Bone marrow (tissue), 2 donors: ENCODE measurements at regions not wholly inside any gene's neighbourhood (a gene's known extent, or its start where the extent isn't known, plus 50 kb on each side); places are given as distances from the start of the nearest gene placed in this dataset.
"Not testable (repeated sequence)": the region's sequence is repeated elsewhere in the genome, so short reads cannot be mapped to it uniquely, and the experiment has no call there.

ENCODE experiments used
- DNase-seq, 2 donors: peaks; one replicate each; lab custom pipeline; 2025; lab: John Stamatoyannopoulos, UW

DNA sequence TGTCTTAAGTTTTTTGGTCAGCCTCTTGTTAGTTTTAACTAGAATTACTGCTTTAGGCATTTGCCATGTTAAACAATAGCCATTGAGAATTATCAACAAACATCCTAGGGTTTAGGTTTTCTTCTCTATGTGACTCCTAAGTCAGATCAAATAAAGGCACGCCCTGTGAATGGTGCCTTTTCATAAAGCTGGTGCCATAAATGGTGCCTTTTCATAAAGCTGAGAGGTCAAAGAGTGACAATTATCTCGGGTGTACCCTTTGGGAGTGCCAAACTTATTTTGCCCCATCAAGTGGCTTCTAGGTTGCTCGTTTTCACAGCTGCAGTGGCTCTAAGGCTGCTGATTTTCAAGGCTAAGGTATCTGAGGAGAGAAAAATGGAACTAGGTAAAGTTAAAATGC lies 391.6 kb downstream of the DMRTA1 start:
- DNase-seq: no peak

DNA sequence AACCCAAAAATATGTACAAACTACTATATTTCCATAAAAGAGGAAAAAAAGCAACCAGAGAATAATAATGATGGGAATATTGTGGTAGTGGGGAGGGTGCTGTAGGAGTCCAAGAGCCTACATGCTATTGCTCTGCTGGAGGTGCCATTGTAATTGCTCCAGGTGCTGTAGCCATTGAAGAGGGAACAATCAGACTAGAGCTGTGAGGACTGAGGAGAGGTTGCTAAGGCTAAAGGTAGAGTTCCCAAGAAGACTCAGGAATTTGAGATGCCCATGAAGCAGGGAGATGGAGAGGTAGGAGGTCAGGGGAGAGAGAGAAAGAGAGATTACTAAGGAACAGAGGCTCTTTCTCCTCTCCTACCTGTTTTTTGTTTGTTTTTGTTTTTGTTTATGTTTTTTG lies 394.0 kb downstream of the DMRTA1 start:
- DNase-seq: no peak

DNA sequence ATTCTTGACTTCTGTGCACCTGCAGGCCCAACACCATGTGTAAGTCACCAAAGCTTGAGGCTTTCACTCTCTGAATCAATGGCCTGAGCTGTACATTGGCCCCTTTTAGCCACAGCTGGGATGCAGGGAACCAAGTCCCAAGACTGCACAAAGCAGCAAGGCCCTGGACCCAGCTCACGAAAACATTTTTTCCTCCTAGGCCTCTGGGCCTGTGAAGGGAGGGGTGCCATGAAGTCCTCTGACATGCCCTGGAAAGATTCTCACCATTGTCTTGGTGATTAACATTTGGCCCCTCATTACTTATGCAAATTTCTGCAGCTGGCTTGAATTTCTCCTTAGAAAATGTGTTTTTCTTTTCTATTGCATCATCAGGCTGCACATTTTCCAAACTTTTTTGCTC lies 398.6 kb downstream of the DMRTA1 start:
- not testable (repeated sequence) for DNase-seq

DNA sequence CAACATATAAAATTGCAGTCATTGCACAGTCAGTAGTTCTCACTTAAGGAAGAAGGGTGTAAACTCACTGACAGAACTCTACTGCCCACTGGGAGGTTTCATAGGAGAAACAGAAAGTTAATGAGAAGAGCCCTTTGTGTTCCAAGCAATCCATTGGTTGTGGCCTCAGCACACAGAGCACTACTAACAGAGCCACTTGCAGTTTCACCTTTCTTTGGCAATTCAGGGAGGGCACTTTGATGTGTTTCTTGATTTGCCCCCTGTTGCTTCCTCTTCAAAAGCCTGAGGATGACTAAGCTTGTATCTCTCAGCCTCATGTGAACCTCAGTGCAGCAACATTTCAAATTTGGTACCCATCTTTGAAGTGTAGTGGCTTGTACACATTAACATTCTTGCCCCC lies 409.4 kb downstream of the DMRTA1 start:
- DNase-seq: no peak

DNA sequence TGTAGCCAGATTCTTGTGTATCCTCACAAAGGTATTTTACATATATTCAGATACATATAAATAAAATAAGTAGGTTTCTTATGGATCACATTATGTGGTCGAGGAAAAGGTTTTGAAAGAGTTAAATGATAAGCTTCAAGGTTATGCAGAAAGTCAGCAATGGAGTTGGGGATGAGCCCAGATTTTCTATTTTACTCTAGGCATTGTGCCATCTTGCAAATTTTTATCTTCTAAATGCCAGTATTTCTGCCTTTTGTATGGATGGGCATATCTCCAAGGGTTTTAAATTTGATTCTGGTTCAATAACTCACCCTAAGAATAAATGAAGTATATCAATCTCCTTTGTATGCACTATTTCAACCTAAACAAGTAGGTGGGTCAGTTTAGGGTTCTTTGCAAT lies 410.7 kb downstream of the DMRTA1 start:
- DNase-seq: no peak

DNA sequence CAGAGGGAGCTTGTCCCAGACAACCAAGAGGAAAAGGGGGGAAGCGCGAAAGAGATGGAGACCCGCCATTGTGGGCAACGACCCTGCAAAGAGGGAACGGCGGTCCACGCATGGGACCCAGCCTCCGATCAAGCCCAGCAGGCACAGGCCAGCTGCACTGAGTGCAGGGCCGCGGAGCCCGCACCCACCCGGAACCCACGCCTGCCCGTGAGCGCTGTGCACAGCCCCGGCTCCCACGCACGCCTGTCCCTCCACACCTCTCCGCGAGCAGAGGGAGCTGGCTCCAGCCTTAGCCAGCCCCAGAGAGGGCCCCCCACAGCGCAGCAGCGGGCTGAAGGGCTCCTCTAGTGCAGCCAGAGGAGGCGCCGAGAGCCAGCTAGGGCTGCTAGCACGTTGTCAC lies 416.5 kb downstream of the DMRTA1 start:
- DNase-seq: no peak

DNA sequence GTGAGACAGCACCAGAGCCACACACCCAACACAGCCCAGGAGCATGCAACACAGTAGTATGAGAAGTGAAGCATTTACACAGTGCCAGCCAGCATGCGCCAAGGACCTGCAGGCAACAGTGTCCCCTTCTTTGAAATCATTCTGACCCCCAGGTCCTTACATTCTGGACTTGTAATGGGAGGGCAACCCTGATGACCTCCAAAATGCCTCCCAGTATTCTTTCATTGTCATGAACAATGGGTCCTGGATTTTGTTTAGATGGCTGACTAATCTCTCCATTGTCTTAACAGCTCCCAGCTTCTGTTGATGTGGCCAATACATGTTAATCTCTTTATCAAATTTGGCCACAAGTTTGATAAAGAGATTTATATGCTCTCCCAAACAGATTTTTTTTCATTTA lies 417.1 kb downstream of the DMRTA1 start:
- DNase-seq: no peak

DNA sequence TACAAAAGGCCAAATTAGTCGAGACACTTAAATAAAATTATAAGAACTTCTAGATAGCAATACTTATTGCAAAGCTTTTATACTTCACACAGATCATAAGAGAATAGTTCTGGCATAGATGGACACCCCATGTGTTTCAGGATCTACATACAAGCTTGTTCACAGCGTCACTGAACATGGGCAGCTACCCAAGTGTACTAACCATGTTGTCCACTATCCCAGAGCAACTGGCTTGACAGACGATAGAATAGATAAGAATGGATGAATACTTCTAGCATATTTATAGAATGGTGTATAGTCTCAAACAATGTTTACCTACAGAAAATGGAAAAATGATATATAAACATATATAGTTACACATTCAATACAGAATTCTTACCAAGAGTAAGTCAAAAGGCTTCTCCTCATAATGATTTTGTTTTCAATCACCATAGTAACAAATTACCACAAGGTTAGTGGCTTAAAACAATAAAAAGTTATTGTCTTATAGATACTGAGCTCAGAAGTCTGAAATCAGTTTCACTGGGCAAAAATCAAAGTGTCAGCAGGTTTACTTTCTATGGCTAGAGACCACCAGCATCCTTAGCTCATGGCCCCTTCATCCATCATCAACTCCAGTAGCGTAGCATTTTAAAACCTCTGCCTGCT lies 446.7 kb downstream of the DMRTA1 start:
- no peak for DNase-seq

DNA sequence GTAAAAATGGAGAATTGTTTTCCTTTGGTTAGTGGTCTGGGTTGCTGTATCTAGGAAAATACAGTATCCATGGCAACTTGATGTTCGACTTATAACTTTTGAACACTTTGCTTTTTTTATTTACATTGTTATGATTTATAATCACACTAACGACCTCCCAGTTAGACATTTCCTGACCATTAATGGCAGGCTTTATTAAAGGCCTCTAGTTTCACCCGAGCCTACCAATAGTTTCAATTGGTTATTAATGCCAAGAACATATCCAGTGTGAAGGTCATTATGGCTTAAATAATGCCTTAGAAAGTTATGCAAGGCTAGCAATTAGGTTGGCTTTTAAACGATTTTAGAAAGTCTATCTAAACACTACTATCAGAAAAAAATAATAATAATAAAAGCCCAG lies 452.0 kb downstream of the DMRTA1 start:
- DNase-seq: no peak

DNA sequence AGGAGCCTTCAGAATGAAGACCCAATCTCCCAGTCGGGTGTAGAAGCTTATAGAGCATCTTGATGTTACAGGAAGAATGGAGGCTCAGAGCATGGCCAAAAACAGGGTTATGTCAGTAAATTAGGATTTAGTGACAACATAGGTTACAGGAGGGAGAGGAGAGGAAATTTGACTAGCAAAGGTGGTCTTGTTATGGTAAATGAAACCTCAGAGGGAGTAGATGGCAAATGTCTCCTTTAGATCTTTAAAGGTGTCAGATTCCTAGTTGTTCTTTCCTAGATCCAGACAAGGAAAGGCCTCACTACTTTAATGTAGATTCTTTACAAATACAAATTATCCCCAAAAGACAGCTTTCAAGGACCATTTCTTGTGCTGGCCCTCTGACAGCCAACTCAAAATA lies 465.0 kb downstream of the DMRTA1 start:
- no peak for DNase-seq

DNA sequence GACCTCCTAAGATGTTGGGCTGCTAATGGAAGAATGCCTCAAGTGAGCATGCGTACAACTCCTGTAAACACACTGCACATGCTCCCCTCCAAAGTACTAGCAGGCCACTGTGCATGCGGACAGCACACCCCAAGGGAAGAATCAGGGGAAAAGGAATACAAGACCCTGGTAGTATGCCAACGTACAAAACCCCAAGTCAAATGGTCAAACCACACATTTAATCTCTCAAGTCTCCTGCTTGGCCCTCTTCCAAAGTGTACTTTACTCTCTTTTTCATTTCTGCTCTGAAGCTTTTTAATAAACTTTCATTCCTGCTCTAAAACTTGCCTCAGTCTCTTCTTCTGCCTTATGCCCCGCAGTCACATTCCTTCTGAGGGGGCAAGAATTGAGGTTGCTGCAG lies 466.4 kb downstream of the DMRTA1 start:
- no peak for DNase-seq

DNA sequence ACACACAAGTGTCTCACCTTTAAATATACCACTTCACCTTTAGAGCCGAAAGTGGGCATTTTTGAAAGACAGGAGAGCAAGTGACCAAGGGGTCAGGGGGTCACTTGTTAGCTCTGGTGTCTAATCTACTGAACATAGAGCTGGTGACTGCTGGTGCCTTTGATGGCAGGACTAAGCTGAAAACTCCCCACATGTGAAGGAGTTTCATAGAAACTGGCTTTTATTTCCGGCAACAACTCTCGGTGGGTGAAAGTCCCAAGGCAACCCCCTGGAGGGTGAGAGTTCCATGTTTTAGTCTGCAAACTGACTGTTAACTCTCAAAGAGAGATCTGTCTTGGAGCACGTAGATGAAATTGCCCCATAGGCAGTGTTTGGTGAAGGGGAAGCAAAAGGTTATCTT lies 466.9 kb downstream of the DMRTA1 start:
- no peak for DNase-seq

DNA sequence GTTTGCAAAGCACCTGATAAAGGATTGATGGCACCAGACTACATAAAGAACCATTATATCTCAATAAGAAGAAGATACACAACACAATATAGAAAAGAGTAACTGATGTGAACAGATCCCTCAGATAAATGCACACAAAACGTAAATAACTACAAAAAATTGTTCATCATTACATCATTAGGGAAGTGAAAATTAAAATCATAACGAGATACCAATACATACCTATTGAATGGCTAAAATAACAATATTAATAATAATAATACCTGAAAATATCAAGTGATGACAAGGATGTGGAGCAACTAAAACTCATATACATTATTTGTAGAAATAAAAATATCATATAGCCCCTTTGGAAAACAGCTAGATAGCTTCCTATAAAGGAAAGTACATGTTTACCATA lies 469.5 kb downstream of the DMRTA1 start:
- DNase-seq: no peak

DNA sequence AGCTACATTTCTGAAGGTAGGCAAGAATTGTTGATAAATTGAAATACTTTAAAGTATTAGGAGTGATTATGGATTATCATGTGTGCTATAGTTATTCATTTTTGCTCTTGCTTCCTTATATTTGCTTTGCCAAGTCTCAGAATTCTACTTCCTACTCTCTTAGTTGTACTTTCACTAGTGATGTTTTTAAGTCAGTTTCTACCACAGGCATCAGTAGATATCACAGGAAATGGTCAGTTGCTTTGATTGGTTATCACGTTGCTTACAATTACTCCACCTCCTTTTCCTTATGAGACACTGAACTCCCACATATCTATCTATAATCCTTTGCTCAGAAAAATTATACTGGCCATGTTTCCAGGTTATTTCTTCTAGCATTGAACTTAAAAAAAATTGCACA lies 472.8 kb downstream of the DMRTA1 start:
- DNase-seq: no peak

DNA sequence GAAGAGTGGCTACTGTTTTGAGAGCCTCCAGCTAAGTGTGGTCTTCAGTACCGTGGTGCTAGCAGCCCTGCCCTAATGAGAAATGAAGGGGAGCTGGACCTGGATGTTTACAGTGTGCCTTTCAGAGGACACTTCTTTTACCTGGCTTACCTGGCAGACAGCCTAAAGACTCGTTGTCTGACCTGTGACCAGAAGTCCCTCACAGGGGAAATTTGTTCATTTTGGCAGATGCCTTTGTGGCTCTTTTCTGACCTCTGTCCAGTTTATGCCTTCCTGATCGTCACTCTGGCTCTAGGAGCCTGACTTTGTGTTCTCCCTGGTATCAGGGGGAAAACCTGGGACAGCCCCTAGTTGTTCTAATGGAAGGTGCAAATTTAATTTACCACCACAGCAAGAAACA lies 475.1 kb downstream of the DMRTA1 start:
- no peak for DNase-seq

DNA sequence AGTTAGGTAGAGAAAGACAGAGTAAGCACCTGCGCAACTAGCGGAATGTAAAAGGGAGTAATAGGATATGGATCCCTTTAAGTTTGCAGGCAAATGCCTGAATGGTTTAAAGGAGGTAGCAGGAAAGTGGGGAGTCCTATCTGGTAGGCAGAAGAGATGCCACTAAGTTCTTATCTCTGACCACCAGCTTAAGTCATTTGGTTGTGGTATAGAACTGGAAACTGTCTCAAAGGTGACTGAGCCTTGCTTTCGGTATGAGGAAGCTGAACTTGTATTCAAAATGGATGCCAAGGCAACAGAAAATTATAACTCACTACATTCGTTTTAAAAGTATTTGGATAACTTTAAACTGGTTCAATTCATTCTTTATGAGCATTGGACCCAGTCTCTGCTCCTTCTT lies 475.6 kb downstream of the DMRTA1 start:
- DNase-seq: no peak

DNA sequence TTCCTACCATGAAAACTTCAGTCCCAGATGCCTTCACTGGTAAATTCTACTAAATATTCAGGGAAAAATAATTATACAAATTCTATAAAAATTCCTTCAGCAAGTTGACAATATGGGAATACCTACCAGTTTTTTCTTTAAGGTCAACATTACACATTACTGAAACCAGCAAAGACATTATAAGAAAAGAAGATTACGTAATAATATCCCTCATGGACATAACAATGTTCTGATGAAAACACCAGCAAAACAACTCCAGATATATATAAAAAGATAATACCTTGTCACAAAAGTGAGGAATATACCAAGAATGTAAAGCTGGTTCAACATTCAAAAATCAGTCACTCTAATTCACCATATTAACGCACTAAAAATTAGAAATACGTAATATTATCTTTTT lies 507.9 kb downstream of the DMRTA1 start:
- no peak for DNase-seq

DNA sequence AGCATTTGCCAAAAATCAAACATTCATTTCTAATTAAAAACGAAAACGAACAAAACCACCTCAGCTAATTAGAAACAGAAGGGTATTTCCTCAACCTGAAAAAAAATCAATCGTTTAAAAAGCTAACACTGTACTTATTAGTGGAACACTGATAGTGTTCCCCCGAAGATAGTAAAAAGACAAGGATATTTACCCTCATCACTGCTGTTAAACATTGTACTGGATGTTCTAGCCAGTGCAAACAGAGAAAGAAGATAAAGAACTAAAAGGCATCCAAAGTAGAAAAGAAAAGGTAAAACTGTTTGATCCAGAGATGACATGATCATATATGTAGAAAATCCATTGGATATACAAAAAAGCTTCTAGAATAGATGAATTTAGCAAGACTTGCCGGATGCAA lies 508.3 kb downstream of the DMRTA1 start:
- DNase-seq: no peak

DNA sequence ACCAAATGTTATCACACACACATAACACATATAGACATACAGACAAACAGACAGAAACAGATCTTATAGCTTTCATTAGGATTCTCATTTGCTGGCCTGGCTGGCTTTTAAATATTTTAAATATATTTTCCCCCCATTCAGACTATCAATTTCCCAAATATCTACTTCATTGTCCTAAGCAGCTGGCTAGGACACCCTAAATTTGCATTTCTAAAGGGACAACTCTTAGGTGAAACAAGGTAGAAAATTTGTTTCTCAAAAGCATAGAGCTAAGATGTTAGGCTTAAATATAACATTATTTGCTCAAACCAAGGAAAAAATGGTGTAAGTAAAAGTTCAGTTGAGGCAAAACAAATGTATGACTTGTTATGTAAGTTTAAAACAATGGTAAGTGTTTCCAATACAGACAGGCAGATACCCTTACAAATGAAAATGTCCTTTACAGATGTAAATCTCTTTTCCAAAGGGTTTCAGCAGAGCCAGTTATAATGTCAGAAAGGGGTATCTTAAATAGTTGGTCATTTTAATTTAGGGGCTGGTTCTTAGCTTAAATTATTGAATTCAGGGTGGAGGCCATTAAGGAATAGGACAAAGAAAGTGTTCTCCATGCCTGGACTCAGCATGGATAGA lies 522.8 kb downstream of the DMRTA1 start:
- no peak for DNase-seq

DNA sequence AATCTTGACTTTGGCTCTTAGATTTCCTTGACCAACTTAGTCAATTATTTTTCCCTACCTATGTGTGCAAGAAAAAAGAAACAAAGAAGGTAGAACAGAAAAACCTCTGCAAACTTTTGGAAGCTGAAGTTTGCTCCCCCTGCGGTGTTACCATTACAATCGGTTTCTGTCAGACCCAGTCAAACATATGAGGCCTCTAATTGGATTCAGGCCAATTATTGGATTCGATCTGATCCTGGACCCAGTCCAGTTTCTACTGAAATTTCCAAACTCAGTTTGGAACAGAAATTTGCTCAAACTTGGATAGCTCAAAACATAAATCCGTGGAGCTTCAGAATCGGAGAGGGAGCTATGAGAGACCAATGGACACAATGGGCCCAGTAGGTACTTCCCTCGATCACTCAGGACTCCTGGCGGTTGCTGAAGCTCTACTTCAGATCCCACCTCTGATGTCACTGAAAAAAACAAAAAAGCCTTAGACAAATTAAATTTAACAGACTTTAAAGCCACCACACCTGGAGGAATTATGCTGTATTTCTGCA lies 523.9 kb downstream of the DMRTA1 start:
- no peak for DNase-seq

DNA sequence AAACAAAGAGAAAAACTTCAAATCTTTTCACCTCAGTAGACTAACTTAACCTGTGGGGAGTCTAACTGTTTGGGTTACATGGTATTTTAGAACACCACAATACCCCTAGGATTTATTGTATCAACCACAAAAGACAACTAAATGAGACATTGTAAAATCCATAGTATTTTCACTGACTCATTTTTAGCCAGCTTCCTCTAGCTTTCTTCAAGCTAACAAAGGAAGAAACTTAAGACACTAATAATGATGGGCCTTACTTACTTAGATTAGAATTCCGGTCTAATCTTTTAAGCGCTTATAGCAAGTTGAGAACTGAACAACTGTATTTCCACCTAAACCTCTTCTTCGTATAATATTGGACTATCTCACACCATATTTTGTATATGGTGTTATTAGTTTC lies 529.3 kb downstream of the DMRTA1 start:
- no peak for DNase-seq

DNA sequence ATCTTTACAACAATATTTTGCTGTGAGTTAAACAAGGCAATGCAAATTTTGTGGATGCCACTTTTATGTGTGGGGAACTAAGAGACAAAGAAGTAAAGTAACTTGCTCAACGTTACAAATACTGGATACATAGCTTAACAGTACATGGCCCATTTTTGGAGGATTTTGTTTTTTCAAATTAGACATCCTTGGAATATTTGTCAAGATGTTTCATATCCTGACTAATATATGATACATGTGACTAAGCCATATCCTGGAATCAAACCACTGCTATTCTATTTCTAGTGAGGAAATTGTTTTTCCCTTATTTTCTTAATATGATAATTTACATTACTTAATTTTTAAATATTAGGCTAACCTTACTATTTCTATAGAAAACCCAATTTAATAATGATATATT lies 529.8 kb downstream of the DMRTA1 start:
- DNase-seq: no peak

DNA sequence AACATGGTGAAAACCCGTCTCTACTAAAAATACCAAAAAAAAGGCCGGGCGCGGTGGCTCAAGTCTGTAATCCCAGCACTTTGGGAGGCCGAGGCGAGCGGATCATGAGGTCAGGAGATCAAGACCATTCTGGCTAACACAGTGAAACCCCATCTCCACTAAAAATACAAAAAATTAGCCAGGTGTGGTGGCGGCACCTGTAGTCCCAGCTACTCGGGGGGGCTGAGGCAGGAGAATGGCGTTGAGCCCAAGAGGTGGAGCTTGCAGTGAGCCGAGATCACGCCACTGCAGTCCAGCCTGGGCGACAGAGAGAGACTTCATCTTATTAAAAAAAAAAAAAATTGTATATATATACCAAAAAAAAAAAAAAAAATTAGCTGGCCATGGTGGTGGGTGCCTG lies 533.8 kb downstream of the DMRTA1 start:
- not testable (repeated sequence) for DNase-seq

DNA sequence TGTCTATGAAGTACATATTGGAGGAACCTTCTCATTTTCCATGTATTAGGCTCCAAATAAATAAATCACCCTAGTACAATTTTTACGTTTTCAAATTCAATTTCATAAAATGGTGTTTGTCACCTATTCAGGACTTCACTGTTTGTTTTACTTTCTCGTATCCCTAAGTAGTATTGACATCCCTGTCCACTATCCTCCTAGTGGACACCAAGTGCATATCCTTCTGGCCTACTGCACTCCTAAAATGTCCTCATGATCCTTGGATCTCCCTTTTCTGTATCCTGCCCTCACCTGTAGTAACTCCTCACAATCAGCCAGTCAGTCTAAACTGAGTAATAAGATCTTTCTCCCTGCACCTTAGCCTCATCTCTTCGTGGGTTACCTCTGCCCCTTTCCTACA lies 539.9 kb downstream of the DMRTA1 start:
- DNase-seq: no peak
